GM12878 (cell line): ENCODE measurements at regions not wholly inside any gene's neighbourhood (a gene's known extent, or its start where the extent isn't known, plus 50 kb on each side); places are given as distances from the start of the nearest gene placed in this dataset.
A peak's percentile ranks its signal among the peaks of the same experiment; 100 is the strongest.

Experiments
- ATAC-seq: fragments of 200-7000 bp; cut with Tn5 transposase; 3 replicates; pipeline ENCODE4 v1.9.1; 2020; ENCODE audit warnings: mild to moderate bottlenecking, moderate library complexity
- BruUV-seq: library from RNA; stranded (reverse); fragments of 400-500 nt; replicated peaks from 2 replicates; lab custom pipeline; 2021; lab: Mats Ljungman, UMichigan
- CTCF ChIA-PET: fragments of 300-600 bp; sonication (Branson Sonifier 250); formaldehyde crosslinking; extraction: SDS; loops from one replicate; lab custom pipeline; 2021; ENCODE audit warnings: inconsistent platforms; lab: Yijun Ruan, JAX
- POLR2A ChIA-PET: fragments of 350-600 bp; formaldehyde crosslinking; extraction: SDS; loops from one replicate; lab custom pipeline; 2021; ENCODE audit warnings: inconsistent platforms; lab: Charles Lee
- RAD21 ChIA-PET: fragments of 300-600 bp; sonication (Branson Sonifier 250); formaldehyde crosslinking; loops from one replicate; lab custom pipeline; 2023; ENCODE audit warnings: antibody characterized with exemption; ENCODE audit not compliant: unreplicated experiment; lab: Charles Lee
- SMC1A ChIA-PET: fragments of 300-600 bp; sonication (Branson Sonifier 250); formaldehyde crosslinking; loops from one replicate; lab custom pipeline; 2023; ENCODE audit not compliant: unreplicated experiment, uncharacterized antibody; lab: Charles Lee
- DNase-seq: peaks from one replicate; pipeline ENCODE4 v3.0.0-alpha.2; 2011; ENCODE audit warnings: low read depth, low spot score
- FAIRE-seq: peaks from 3 replicates; lab custom pipeline; 2011; peaks lifted over from hg19 to GRCh38; lab: Jason Lieb, UNC
- H2AFZ ChIP-seq: 2 replicates; pipeline ENCODE4 v1.6.0; 2011; ENCODE audit warnings: low read depth, low read length, control low read depth; ENCODE audit not compliant: control insufficient read depth
- H3K27ac ChIP-seq: 2 replicates; pipeline ENCODE4 v1.5.1; 2011; ENCODE audit warnings: control low read depth; ENCODE audit not compliant: control insufficient read depth, insufficient read depth
- H3K27me3 ChIP-seq, 2 experiments: replicated peaks in 1 of 2; 2 replicates each; pipeline versions ENCODE4 v1.6.0 to v1.6.1; 2011; ENCODE audit warnings: low read length in 1 of 2; ENCODE audit not compliant: control insufficient read depth in 2 of 2, insufficient read depth in 2 of 2
- H3K36me3 ChIP-seq, 2 experiments: 2 replicates each; pipeline ENCODE4 v1.5.1; 2011; ENCODE audit warnings: low read length in 1 of 2; ENCODE audit not compliant: control insufficient read depth in 2 of 2, insufficient read depth in 2 of 2
- H3K4me1 ChIP-seq: 2 replicates; pipeline ENCODE4 v1.6.1; 2011; ENCODE audit warnings: mild to moderate bottlenecking, low read length, moderate library complexity, mixed read lengths; ENCODE audit not compliant: control insufficient read depth, insufficient read depth
- H3K4me2 ChIP-seq: 2 replicates; pipeline ENCODE4 v1.6.0; 2011; ENCODE audit warnings: control low read depth; ENCODE audit not compliant: control insufficient read depth, insufficient read depth
- H3K4me3 ChIP-seq: fragments of 200-600 bp; sonication (generic); 2 replicates; pipeline ENCODE4 v1.5.1; 2016
- H3K79me2 ChIP-seq: 2 replicates; pipeline ENCODE4 v1.6.0; 2011; ENCODE audit warnings: low read length; ENCODE audit not compliant: control insufficient read depth, insufficient read depth
- H3K9ac ChIP-seq: 2 replicates; pipeline ENCODE4 v1.8.0; 2011; ENCODE audit warnings: low read length, control low read depth, mixed read lengths; ENCODE audit not compliant: control insufficient read depth, insufficient read depth
- H3K9me3 ChIP-seq: replicated peaks from 3 replicates; pipeline ENCODE4 v1.5.1; 2011; ENCODE audit warnings: mild to moderate bottlenecking, low read length; ENCODE audit not compliant: control insufficient read depth, insufficient read depth
- H4K20me1 ChIP-seq: 2 replicates; pipeline ENCODE4 v1.6.0; 2011; ENCODE audit not compliant: control insufficient read depth, insufficient read depth
- WGBS: methylation state at CpG from one replicate; pipeline ENCODE4 v1.1.6; 2016; ENCODE audit warnings: low lambda C conversion rate; ENCODE audit not compliant: insufficient replicate concordance, insufficient coverage; ENCODE audit errors: missing lambda C conversion rate; 5-methylcytosine and 5-hydroxymethylcytosine counted together
- in situ Hi-C: fragments of 300-500 bp; cut with MboI; formaldehyde crosslinking; loops from 9 replicates; pipeline ENCODE4 v1.14.3; 2018; ENCODE audit warnings: mixed read lengths
- intact Hi-C: fragments of 100-400 bp; cut with micrococcal nuclease; formaldehyde crosslinking; loops from one replicate; pipeline ENCODE4 v1.14.2; 2022; ENCODE audit not compliant: unreplicated experiment
- TF ChIP-seq, protein P1 (sequence below): fragments of 450-650 bp; IDR thresholded peaks from 2 replicates; pipeline ENCODE4 v1.6.1; 2016; ENCODE audit warnings: mild to moderate bottlenecking
- TF ChIP-seq, protein P2 (sequence below): IDR thresholded peaks from 2 replicates; pipeline ENCODE4 v1.6.1; 2012; ENCODE audit warnings: low read depth, low read length, improper control_type of control experiment

DNA sequence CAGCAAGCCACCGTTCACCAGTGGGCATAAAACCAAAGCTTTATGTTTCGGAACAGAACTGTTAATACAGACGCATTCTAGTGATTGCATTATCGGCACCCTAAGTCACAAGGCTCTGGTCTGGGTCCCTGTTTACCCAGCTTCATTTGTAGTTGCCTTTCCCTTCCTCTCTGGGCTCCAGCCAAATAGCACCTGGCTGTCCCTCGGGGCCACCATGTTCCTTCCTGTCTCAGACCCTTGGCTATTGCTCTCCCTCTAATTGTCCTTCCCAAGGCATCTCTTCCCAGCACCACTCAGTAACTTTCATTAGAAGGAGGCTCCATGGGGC, 75.3 kb downstream of the SDC1 start:
- H3K27ac ChIP-seq = peak overlapping the region; percentile 59
- no peaks in the 10 kb centered on the region; the same call in 2 of the 3 replicates for H3K9me3 ChIP-seq
- no peaks in the 10 kb centered on the region for H3K27me3 ChIP-seq
- H3K9ac ChIP-seq = no peak overlapping the region
- ChIA-PET POLR2A (interaction anchor here (1.0 to 2.3 kb wide), 2 partner anchors 13 to 72 kb away, joined by 3 to 9 read pairs; no protein-coding TSS in a partner anchor), RAD21 (interaction anchor here (0.6 to 6.3 kb wide), 2 partner anchors 31 to 74 kb away, joined by 3 to 67 read pairs; partner anchors contain the start of gene SDC1), SMC1A (interaction anchor here (0.7 to 2.8 kb wide), 6 partner anchors 11 to 76 kb away, joined by 4 to 14 read pairs (median 5); partner anchors contain the start of gene SDC1), CTCF (interaction anchor here (1.6 to 3.8 kb wide), 2 partner anchors 12 to 76 kb away, joined by 3 to 16 read pairs; partner anchors contain the start of gene SDC1)
- 99% methylated on average over 5 of the region's 5 CpGs for WGBS
- H3K36me3 ChIP-seq = no peaks in the 10 kb centered on the region
- no peak overlapping the region; the same call in 1 of the 2 replicates for H2AFZ ChIP-seq
- H3K4me3 ChIP-seq = no peak overlapping the region
- in situ Hi-C loops = no loop called here
- FAIRE-seq = no peak
- no peaks in the 10 kb centered on the region for H4K20me1 ChIP-seq
- no peaks in the 10 kb centered on the region for H3K79me2 ChIP-seq
- ATAC-seq = no peak
- no peak overlapping the region for H3K4me2 ChIP-seq
- no TSS peak for BruUV-seq
- DNase-seq = no peak
- H3K4me1 ChIP-seq = peaks cover 60% of the 10 kb centered on the region
- TF ChIP-seq, protein P1, sequence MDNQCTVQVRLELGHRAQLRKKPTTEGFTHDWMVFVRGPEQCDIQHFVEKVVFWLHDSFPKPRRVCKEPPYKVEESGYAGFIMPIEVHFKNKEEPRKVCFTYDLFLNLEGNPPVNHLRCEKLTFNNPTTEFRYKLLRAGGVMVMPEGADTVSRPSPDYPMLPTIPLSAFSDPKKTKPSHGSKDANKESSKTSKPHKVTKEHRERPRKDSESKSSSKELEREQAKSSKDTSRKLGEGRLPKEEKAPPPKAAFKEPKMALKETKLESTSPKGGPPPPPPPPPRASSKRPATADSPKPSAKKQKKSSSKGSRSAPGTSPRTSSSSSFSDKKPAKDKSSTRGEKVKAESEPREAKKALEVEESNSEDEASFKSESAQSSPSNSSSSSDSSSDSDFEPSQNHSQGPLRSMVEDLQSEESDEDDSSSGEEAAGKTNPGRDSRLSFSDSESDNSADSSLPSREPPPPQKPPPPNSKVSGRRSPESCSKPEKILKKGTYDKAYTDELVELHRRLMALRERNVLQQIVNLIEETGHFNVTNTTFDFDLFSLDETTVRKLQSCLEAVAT = 0 out of 2 replicates have a peak, but pooled peaks have one; percentile 29
- TF ChIP-seq, protein P2, sequence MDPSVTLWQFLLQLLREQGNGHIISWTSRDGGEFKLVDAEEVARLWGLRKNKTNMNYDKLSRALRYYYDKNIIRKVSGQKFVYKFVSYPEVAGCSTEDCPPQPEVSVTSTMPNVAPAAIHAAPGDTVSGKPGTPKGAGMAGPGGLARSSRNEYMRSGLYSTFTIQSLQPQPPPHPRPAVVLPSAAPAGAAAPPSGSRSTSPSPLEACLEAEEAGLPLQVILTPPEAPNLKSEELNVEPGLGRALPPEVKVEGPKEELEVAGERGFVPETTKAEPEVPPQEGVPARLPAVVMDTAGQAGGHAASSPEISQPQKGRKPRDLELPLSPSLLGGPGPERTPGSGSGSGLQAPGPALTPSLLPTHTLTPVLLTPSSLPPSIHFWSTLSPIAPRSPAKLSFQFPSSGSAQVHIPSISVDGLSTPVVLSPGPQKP = no peak
- intact Hi-C loops = no loop called here
